GM12878 (cell line): ENCODE measurements at regions not wholly inside any gene's neighbourhood (a gene's known extent, or its start where the extent isn't known, plus 50 kb on each side); places are given as distances from the start of the nearest gene placed in this dataset.

Experiments used
- ATAC-seq: fragments of 200-7000 bp; cut with Tn5 transposase; 3 replicates; pipeline ENCODE4 v1.9.1; 2020; ENCODE audit warnings: mild to moderate bottlenecking, moderate library complexity
- BruUV-seq: library from RNA; stranded (reverse); fragments of 400-500 nt; replicated peaks from 2 replicates; lab custom pipeline; 2021; lab: Mats Ljungman, UMichigan
- CTCF ChIA-PET: fragments of 300-600 bp; sonication (Branson Sonifier 250); formaldehyde crosslinking; extraction: SDS; loops from one replicate; lab custom pipeline; 2021; ENCODE audit warnings: inconsistent platforms; lab: Yijun Ruan, JAX
- POLR2A ChIA-PET: fragments of 350-600 bp; formaldehyde crosslinking; extraction: SDS; loops from one replicate; lab custom pipeline; 2021; ENCODE audit warnings: inconsistent platforms; lab: Charles Lee
- RAD21 ChIA-PET: fragments of 300-600 bp; sonication (Branson Sonifier 250); formaldehyde crosslinking; loops from one replicate; lab custom pipeline; 2023; ENCODE audit warnings: antibody characterized with exemption; ENCODE audit not compliant: unreplicated experiment; lab: Charles Lee
- SMC1A ChIA-PET: fragments of 300-600 bp; sonication (Branson Sonifier 250); formaldehyde crosslinking; loops from one replicate; lab custom pipeline; 2023; ENCODE audit not compliant: unreplicated experiment, uncharacterized antibody; lab: Charles Lee
- DNase-seq: peaks from one replicate; pipeline ENCODE4 v3.0.0-alpha.2; 2011; ENCODE audit warnings: low read depth, low spot score
- FAIRE-seq: peaks from 3 replicates; lab custom pipeline; 2011; peaks lifted over from hg19 to GRCh38; lab: Jason Lieb, UNC
- H2AFZ ChIP-seq: 2 replicates; pipeline ENCODE4 v1.6.0; 2011; ENCODE audit warnings: low read depth, low read length, control low read depth; ENCODE audit not compliant: control insufficient read depth
- H3K27ac ChIP-seq: 2 replicates; pipeline ENCODE4 v1.5.1; 2011; ENCODE audit warnings: control low read depth; ENCODE audit not compliant: control insufficient read depth, insufficient read depth
- H3K27me3 ChIP-seq, 2 experiments: replicated peaks in 1 of 2; 2 replicates each; pipeline versions ENCODE4 v1.6.0 to v1.6.1; 2011; ENCODE audit warnings: low read length in 1 of 2; ENCODE audit not compliant: control insufficient read depth in 2 of 2, insufficient read depth in 2 of 2
- H3K36me3 ChIP-seq, 2 experiments: 2 replicates each; pipeline ENCODE4 v1.5.1; 2011; ENCODE audit warnings: low read length in 1 of 2; ENCODE audit not compliant: control insufficient read depth in 2 of 2, insufficient read depth in 2 of 2
- H3K4me1 ChIP-seq: 2 replicates; pipeline ENCODE4 v1.6.1; 2011; ENCODE audit warnings: mild to moderate bottlenecking, low read length, moderate library complexity, mixed read lengths; ENCODE audit not compliant: control insufficient read depth, insufficient read depth
- H3K4me2 ChIP-seq: 2 replicates; pipeline ENCODE4 v1.6.0; 2011; ENCODE audit warnings: control low read depth; ENCODE audit not compliant: control insufficient read depth, insufficient read depth
- H3K4me3 ChIP-seq: fragments of 200-600 bp; sonication (generic); 2 replicates; pipeline ENCODE4 v1.5.1; 2016
- H3K79me2 ChIP-seq: 2 replicates; pipeline ENCODE4 v1.6.0; 2011; ENCODE audit warnings: low read length; ENCODE audit not compliant: control insufficient read depth, insufficient read depth
- H3K9ac ChIP-seq: 2 replicates; pipeline ENCODE4 v1.8.0; 2011; ENCODE audit warnings: low read length, control low read depth, mixed read lengths; ENCODE audit not compliant: control insufficient read depth, insufficient read depth
- H3K9me3 ChIP-seq: replicated peaks from 3 replicates; pipeline ENCODE4 v1.5.1; 2011; ENCODE audit warnings: mild to moderate bottlenecking, low read length; ENCODE audit not compliant: control insufficient read depth, insufficient read depth
- H4K20me1 ChIP-seq: 2 replicates; pipeline ENCODE4 v1.6.0; 2011; ENCODE audit not compliant: control insufficient read depth, insufficient read depth
- BACH1 ChIP-seq: fragments of 450-650 bp; IDR thresholded peaks from 2 replicates; pipeline ENCODE4 v1.6.1; 2017; ENCODE audit warnings: mild to moderate bottlenecking, borderline replicate concordance
- CEBPB ChIP-seq, 2 experiments: fragments of 150-350 bp in 1 of 2; IDR thresholded peaks; 2 replicates each; pipeline ENCODE4 v1.6.1; 2012 to 2014; ENCODE audit warnings: low read depth in 2 of 2, low read length in 2 of 2, borderline replicate concordance in 1 of 2, inconsistent platforms in 1 of 2
- FOXM1 ChIP-seq: IDR thresholded peaks from 2 replicates; pipeline ENCODE4 v1.6.1; 2012; ENCODE audit warnings: low read depth, mild to moderate bottlenecking, inconsistent platforms, low read length, moderate library complexity
- HDAC6 ChIP-seq: fragments of 200-600 bp; sonication (generic); IDR thresholded peaks from one replicate; pipeline ENCODE4 v1.8.0; 2017; ENCODE audit warnings: antibody characterized with exemption; ENCODE audit not compliant: unreplicated experiment
- JUNB ChIP-seq: IDR thresholded peaks from 2 replicates; pipeline ENCODE4 v1.6.1; 2016; ENCODE audit warnings: antibody characterized with exemption, mild to moderate bottlenecking
- NFXL1 ChIP-seq: fragments of 450-650 bp; IDR thresholded peaks from 2 replicates; pipeline ENCODE4 v1.6.1; 2017; ENCODE audit warnings: antibody characterized with exemption, mild to moderate bottlenecking, borderline replicate concordance
- NRF1 ChIP-seq: conservative IDR thresholded peaks from 2 replicates; pipeline ENCODE4 v1.6.1; 2011; ENCODE audit warnings: mild to moderate bottlenecking, low read depth, low read length, improper control_type of control experiment
- PAX8 ChIP-seq: fragments of 450-650 bp; IDR thresholded peaks from 2 replicates; pipeline ENCODE4 v1.6.1; 2017; ENCODE audit warnings: mild to moderate bottlenecking, moderate library complexity
- POU2F2 ChIP-seq: IDR thresholded peaks from 3 replicates; pipeline ENCODE4 v1.6.1; 2011; ENCODE audit warnings: low read depth, mild to moderate bottlenecking, low read length, borderline replicate concordance
- SUZ12 ChIP-seq: fragments of 200-600 bp; sonication (generic); IDR thresholded peaks from one replicate; pipeline ENCODE4 v1.6.1; 2018; ENCODE audit warnings: antibody characterized with exemption, mild to moderate bottlenecking; ENCODE audit not compliant: unreplicated experiment
- YBX1 ChIP-seq: fragments of 450-650 bp; IDR thresholded peaks from 2 replicates; pipeline ENCODE4 v1.6.1; 2016; ENCODE audit warnings: antibody characterized with exemption
- ZZZ3 ChIP-seq: IDR thresholded peaks from 2 replicates; pipeline ENCODE4 v1.6.1; 2011; ENCODE audit warnings: low read depth; ENCODE audit not compliant: control insufficient read depth, insufficient read length
- WGBS: methylation state at CpG from one replicate; pipeline ENCODE4 v1.1.6; 2016; ENCODE audit warnings: low lambda C conversion rate; ENCODE audit not compliant: insufficient replicate concordance, insufficient coverage; ENCODE audit errors: missing lambda C conversion rate; 5-methylcytosine and 5-hydroxymethylcytosine counted together
- in situ Hi-C: fragments of 300-500 bp; cut with MboI; formaldehyde crosslinking; loops from 9 replicates; pipeline ENCODE4 v1.14.3; 2018; ENCODE audit warnings: mixed read lengths
- intact Hi-C: fragments of 100-400 bp; cut with micrococcal nuclease; formaldehyde crosslinking; loops from one replicate; pipeline ENCODE4 v1.14.2; 2022; ENCODE audit not compliant: unreplicated experiment
- TF ChIP-seq, protein P1 (sequence below): fragments of 450-650 bp; IDR thresholded peaks from 2 replicates; pipeline ENCODE4 v1.6.1; 2017; ENCODE audit warnings: mild to moderate bottlenecking, low read depth, inconsistent platforms; ENCODE audit not compliant: poor library complexity, severe bottlenecking
- TF ChIP-seq, protein P2 (sequence below): fragments of 150-350 bp; IDR thresholded peaks from 2 replicates; pipeline ENCODE4 v1.6.1; 2016; ENCODE audit warnings: low read depth, low read length
- TF ChIP-seq, protein P3 (sequence below): fragments of 450-650 bp; IDR thresholded peaks from 2 replicates; pipeline ENCODE4 v1.6.1; 2017; ENCODE audit warnings: mild to moderate bottlenecking

DNA sequence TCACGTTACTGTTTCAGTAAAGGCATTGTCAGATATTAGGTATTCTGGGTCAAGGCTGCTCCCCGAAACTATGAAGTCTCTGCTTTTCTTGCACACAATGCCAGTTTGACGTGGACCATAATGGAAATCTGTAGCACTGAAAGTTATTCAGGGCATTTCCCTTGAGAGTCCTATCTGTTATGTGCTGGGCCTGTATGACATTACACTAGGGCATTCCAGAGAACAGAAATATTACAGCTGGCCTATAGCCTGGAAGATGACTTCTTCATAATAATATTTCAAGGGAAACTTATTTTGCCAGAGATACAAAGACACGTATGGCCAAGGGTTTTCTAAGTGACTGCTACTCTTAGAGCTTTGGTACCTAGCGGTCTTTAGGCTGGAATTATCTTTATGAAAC lies 613.6 kb upstream of the CBLB start:
- no peaks in the 10 kb centered on the region for H3K79me2 ChIP-seq
- TF ChIP-seq FOXM1 (no peak), BACH1 (no peak), YBX1 (no peak), ZZZ3 (no peak), POU2F2 (no peak), NFXL1 (no peak), CEBPB (IDR thresholded peaks at IDR 0.05; ENCODE audit: borderline replicate concordance in 1 of 2, low read depth in 2 of 2, low read length in 2 of 2) (no peak), SUZ12 (no peak), HDAC6 (no peak), PAX8 (no peak), JUNB (no peak), NRF1 (no peak)
- TF ChIP-seq, protein P1, sequence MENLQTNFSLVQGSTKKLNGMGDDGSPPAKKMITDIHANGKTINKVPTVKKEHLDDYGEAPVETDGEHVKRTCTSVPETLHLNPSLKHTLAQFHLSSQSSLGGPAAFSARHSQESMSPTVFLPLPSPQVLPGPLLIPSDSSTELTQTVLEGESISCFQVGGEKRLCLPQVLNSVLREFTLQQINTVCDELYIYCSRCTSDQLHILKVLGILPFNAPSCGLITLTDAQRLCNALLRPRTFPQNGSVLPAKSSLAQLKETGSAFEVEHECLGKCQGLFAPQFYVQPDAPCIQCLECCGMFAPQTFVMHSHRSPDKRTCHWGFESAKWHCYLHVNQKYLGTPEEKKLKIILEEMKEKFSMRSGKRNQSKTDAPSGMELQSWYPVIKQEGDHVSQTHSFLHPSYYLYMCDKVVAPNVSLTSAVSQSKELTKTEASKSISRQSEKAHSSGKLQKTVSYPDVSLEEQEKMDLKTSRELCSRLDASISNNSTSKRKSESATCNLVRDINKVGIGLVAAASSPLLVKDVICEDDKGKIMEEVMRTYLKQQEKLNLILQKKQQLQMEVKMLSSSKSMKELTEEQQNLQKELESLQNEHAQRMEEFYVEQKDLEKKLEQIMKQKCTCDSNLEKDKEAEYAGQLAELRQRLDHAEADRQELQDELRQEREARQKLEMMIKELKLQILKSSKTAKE, result no peak
- TF ChIP-seq, protein P2, sequence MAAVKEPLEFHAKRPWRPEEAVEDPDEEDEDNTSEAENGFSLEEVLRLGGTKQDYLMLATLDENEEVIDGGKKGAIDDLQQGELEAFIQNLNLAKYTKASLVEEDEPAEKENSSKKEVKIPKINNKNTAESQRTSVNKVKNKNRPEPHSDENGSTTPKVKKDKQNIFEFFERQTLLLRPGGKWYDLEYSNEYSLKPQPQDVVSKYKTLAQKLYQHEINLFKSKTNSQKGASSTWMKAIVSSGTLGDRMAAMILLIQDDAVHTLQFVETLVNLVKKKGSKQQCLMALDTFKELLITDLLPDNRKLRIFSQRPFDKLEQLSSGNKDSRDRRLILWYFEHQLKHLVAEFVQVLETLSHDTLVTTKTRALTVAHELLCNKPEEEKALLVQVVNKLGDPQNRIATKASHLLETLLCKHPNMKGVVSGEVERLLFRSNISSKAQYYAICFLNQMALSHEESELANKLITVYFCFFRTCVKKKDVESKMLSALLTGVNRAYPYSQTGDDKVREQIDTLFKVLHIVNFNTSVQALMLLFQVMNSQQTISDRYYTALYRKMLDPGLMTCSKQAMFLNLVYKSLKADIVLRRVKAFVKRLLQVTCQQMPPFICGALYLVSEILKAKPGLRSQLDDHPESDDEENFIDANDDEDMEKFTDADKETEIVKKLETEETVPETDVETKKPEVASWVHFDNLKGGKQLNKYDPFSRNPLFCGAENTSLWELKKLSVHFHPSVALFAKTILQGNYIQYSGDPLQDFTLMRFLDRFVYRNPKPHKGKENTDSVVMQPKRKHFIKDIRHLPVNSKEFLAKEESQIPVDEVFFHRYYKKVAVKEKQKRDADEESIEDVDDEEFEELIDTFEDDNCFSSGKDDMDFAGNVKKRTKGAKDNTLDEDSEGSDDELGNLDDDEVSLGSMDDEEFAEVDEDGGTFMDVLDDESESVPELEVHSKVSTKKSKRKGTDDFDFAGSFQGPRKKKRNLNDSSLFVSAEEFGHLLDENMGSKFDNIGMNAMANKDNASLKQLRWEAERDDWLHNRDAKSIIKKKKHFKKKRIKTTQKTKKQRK, result no peak
- TF ChIP-seq, protein P3, sequence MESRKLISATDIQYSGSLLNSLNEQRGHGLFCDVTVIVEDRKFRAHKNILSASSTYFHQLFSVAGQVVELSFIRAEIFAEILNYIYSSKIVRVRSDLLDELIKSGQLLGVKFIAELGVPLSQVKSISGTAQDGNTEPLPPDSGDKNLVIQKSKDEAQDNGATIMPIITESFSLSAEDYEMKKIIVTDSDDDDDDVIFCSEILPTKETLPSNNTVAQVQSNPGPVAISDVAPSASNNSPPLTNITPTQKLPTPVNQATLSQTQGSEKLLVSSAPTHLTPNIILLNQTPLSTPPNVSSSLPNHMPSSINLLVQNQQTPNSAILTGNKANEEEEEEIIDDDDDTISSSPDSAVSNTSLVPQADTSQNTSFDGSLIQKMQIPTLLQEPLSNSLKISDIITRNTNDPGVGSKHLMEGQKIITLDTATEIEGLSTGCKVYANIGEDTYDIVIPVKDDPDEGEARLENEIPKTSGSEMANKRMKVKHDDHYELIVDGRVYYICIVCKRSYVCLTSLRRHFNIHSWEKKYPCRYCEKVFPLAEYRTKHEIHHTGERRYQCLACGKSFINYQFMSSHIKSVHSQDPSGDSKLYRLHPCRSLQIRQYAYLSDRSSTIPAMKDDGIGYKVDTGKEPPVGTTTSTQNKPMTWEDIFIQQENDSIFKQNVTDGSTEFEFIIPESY, result no peak
- ChIA-PET CTCF (no interaction called here), RAD21 (no interaction called here), SMC1A (no interaction called here), POLR2A (no interaction called here)
- ATAC-seq (no peak), FAIRE-seq (no peak), DNase-seq (no peak)
- no peak overlapping the region for H3K27ac ChIP-seq
- no peaks in the 10 kb centered on the region for H3K36me3 ChIP-seq
- intact Hi-C loops (no loop called here), in situ Hi-C loops (no loop called here)
- no peaks in the 10 kb centered on the region for H3K27me3 ChIP-seq
- WGBS, result 77% methylated on average over 5 of the region's 5 CpGs
- BruUV-seq, result no TSS peak
- H4K20me1 ChIP-seq, result no peaks in the 10 kb centered on the region
- H2AFZ ChIP-seq, result no peak overlapping the region
- H3K9me3 ChIP-seq, result peaks cover 3% of the 10 kb centered on the region; the same call in 2 of the 3 replicates
- no peaks in the 10 kb centered on the region for H3K4me1 ChIP-seq
- no peak overlapping the region for H3K4me3 ChIP-seq
- no peak overlapping the region for H3K4me2 ChIP-seq
- no peak overlapping the region for H3K9ac ChIP-seq
